Adipocyte (in vitro differentiated cells): ENCODE measurements at regions not wholly inside any gene's neighbourhood (a gene's known extent, or its start where the extent isn't known, plus 50 kb on each side); places are given as distances from the start of the nearest gene placed in this dataset.

Source experiments
- DNase-seq: peaks from one replicate; pipeline ENCODE4 v3.0.0-alpha.2; 2015; ENCODE audit warnings: low read depth
- H3K27me3 ChIP-seq: replicated peaks from 2 replicates; pipeline ENCODE4 v1.7.0; 2013; ENCODE audit warnings: mild to moderate bottlenecking, low read length, moderate library complexity; ENCODE audit not compliant: control insufficient read depth, insufficient read depth
- H3K36me3 ChIP-seq: 2 replicates; pipeline ENCODE4 v1.7.0; 2013; ENCODE audit warnings: low read length, mild to moderate bottlenecking, moderate library complexity; ENCODE audit not compliant: control insufficient read depth, insufficient read depth, severe bottlenecking
- H3K4me1 ChIP-seq: 2 replicates; pipeline ENCODE4 v1.7.0; 2013; ENCODE audit warnings: mild to moderate bottlenecking, low read length, moderate library complexity; ENCODE audit not compliant: control insufficient read depth, insufficient read depth
- H3K4me3 ChIP-seq: 2 replicates; pipeline ENCODE4 v1.7.0; 2013; ENCODE audit warnings: mild to moderate bottlenecking, low read length, moderate library complexity
- H3K9ac ChIP-seq: 2 replicates; pipeline ENCODE4 v1.7.0; 2013; ENCODE audit warnings: mild to moderate bottlenecking, low read length, moderate library complexity
- H3K9me3 ChIP-seq: 2 replicates; pipeline ENCODE4 v1.7.0; 2013; ENCODE audit warnings: mild to moderate bottlenecking, low read length, moderate library complexity; ENCODE audit not compliant: control insufficient read depth

DNA sequence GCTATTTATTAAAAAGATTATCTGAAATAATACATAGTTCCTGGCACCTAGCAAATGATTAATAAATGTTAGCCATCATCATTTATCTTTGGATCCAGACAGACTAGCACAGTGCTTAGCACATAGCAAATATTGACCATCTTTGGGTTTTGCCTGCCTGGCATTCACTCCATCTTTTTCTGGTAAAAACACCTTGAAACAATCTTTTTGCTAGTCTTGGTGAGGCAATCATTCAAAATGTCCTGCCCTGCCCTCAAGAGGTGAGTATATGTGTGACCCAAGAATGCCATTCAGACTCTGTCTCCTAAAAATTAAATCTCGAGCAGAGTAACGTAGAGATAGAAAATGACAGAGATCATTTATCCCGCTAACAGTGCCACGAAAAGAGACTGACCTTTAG is 78.3 kb upstream of the ZNF280D start:
- no peaks in the 10 kb centered on the region for H3K36me3 ChIP-seq
- DNase-seq, result no peak
- H3K4me1 ChIP-seq, result peaks cover 7% of the 10 kb centered on the region
- H3K9ac ChIP-seq, result no peak overlapping the region
- peaks cover 18% of the 10 kb centered on the region for H3K9me3 ChIP-seq
- no peak overlapping the region for H3K4me3 ChIP-seq
- no peaks in the 10 kb centered on the region for H3K27me3 ChIP-seq

DNA sequence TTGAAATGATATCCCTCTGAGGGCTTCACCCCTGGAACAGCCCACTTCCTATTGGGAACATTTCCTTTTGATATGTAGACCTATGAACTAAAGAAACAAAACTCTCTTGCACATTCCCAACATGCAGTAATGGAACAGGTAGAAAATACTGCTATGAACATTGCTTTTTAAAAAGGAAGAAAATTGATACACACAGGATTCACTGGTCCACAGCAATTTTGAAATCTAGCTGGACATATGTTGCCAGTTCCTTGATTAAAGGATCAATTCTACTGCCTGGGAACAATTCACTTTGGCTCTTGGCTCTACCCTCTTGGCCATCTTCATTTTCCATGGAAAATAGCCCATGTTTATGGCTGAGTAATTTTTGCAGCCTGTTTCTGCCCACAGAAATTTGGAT is 74.9 kb upstream of the ZNF280D start:
- no peak overlapping the region for H3K4me3 ChIP-seq
- H3K9me3 ChIP-seq, result peaks cover 18% of the 10 kb centered on the region
- H3K27me3 ChIP-seq, result no peaks in the 10 kb centered on the region
- DNase-seq, result no peak
- H3K36me3 ChIP-seq, result no peaks in the 10 kb centered on the region
- no peak overlapping the region for H3K9ac ChIP-seq
- H3K4me1 ChIP-seq, result peaks cover 17% of the 10 kb centered on the region

DNA sequence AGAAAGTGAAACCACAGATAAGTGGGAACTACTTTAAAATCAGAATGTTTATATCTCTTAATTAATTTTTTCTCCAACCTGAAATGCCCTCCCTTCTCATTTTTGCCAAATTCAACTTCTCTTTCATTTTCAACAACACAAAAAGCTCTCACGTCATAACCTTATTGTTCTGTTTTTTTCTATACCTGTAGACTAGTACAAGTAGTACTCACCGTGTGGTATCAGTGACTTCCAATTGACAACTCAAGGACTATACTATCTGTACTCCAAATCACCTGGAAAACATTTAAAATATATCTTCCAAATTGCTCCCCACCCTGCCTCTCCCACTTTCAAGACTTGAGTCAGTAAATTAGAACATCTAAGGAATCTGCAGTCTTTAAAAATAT is 72.8 kb upstream of the ZNF280D start:
- H3K4me1 ChIP-seq, result peaks cover 17% of the 10 kb centered on the region
- H3K9me3 ChIP-seq, result peaks cover 18% of the 10 kb centered on the region
- H3K27me3 ChIP-seq, result no peaks in the 10 kb centered on the region
- peak overlapping the region; percentile 81 for H3K4me3 ChIP-seq
- H3K36me3 ChIP-seq, result no peaks in the 10 kb centered on the region
- peak overlapping the region; percentile 73 for H3K9ac ChIP-seq
- no peak for DNase-seq

DNA sequence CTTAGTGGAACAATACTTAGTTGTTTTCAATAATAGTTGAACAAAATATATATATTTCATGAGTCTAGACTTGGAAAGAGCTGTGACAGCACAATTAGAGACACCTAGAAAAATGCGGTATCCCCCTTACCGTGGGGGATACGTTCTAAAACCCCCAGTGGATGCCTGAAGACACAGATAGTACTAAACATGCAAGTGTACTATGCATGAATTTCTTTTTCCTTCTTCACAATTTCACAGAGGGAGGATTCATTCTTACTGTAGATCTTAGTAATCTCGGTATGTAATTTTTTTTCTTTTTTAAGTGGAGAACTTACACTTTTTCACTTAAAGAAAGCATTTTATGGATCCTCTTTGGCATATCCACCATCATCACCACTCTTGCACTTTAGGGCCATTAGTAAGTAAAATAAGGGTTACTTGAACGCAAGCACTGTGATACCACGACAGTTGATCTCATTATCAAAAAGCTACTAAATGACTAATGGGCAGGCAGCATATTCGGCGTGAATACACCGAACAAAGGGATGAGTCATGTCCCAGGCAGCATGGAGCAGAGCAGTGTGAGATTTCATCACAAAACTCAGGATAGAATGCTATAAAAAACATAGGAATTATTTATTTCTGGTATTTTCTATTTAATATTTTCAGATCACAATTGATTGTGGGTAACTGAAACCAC is 72.3 kb upstream of the ZNF280D start:
- peak; percentile 84 for DNase-seq
- Histone ChIP-seq H3K4me1 (peaks cover 17% of the 10 kb centered on the region), H3K36me3 (no peaks in the 10 kb centered on the region), H3K4me3 (peak overlapping the region; percentile 81), H3K27me3 (no peaks in the 10 kb centered on the region), H3K9me3 (peaks cover 18% of the 10 kb centered on the region), H3K9ac (peak overlapping the region; percentile 73)

GRCh38 chr15:56804938-56805337 is 71.6 kb upstream of the ZNF280D start:
- Histone ChIP-seq H3K9ac (peak overlapping the region; percentile 73), H3K4me3 (peak overlapping the region; percentile 81), H3K27me3 (no peaks in the 10 kb centered on the region), H3K9me3 (peaks cover 18% of the 10 kb centered on the region), H3K4me1 (peaks cover 17% of the 10 kb centered on the region), H3K36me3 (no peaks in the 10 kb centered on the region)
- DNase-seq, result peak; percentile 16

DNA sequence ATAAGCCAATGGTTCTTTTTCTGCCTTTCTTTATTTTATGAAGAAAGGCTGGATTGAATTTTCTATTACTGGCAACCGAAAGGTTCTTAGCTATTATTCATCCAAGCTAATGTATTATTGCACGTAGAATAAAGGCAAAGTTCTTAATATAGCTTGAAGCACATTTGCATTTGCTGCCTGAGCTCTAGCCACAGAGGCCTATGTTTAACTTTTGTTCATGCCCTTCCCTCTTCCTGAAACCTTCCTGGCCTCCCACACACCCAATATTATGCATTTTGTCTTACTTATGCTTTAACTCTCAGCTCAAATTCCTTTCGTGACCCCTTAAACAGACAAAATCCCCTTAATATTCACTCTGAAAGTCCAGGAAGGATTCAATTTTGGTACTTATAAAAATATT is 71.0 kb upstream of the ZNF280D start:
- peaks cover 18% of the 10 kb centered on the region for H3K9me3 ChIP-seq
- no peak overlapping the region for H3K9ac ChIP-seq
- no peaks in the 10 kb centered on the region for H3K27me3 ChIP-seq
- H3K4me3 ChIP-seq, result no peak overlapping the region
- peaks cover 17% of the 10 kb centered on the region for H3K4me1 ChIP-seq
- no peaks in the 10 kb centered on the region for H3K36me3 ChIP-seq
- DNase-seq, result no peak

DNA sequence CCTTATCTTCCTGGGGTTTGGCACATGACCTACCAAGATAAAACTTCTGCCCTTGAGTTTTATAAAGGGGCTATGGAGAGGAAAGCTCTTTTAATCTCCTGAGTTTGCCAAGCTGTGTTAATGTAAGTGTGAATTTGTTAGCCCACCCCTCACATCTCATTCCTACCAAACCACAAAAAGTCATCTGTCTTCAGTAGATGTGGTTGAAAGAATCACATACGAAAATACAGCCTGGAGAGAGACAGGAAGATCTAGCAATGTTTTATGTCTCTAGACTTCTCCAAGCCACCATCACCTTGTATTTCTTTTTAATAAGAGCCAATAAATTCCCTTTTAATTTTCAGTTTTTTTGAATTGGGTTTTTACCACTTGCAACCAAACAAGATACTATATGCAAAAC is 68.9 kb upstream of the ZNF280D start:
- Histone ChIP-seq H3K4me3 (no peak overlapping the region), H3K27me3 (no peaks in the 10 kb centered on the region)
- no peak for DNase-seq

DNA sequence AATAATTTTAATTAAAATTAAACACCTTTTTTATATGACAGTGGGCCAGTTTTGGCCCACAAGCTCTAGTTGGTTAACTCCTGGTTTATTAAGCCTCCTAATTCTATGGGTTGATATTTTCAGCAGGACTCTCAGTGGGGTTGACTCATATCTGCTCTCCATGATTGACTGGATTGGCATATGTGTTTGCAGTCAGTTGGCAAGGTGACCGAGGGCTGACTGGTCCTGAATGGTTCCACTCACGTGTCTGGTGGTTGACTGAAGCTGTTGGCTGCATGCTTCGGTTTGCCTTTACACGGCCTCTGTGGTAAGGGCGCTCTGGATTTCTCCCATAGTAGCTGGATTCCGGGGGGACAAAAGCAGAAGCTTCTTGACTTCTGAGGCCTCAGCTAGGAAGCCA is 65.3 kb upstream of the ZNF280D start:
- Histone ChIP-seq H3K9ac (no peak overlapping the region), H3K9me3 (no peaks in the 10 kb centered on the region), H3K4me3 (no peak overlapping the region), H3K27me3 (no peaks in the 10 kb centered on the region), H3K36me3 (no peaks in the 10 kb centered on the region), H3K4me1 (peaks cover 22% of the 10 kb centered on the region)
- DNase-seq, result no peak

More for the DNA sequence above, 68.9 kb upstream of the ZNF280D start:
- Histone ChIP-seq H3K4me1 (peaks cover 17% of the 10 kb centered on the region), H3K36me3 (no peaks in the 10 kb centered on the region), H3K9me3 (no peaks in the 10 kb centered on the region), H3K9ac (no peak overlapping the region)

DNA sequence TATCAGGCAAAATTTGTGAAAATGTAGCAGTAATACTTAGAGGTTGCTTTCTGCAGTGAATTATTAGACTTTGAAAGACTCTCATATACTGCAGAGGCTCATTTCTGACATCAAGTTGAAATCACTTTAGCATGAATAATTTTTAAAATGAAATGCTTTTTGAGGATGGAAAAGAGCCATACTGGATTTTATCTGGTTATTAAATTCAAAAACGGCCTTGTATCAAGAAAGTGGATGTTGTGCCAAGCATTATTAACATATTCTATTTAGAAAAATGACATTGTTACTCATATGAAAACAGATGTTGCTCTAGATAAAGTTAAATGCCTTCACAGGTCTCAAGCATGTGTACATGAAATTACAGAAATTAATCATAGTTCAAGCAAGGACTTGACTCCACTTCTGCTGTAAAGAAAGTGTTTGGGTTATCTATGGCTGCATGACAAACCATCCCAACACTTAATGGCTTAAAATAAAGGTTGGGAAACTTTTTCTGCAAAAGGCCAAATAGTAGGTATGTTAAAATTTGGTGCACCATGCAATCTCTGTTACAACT is 64.5 kb upstream of the ZNF280D start:
- Histone ChIP-seq H3K9ac (no peak overlapping the region), H3K4me3 (no peak overlapping the region), H3K4me1 (peaks cover 22% of the 10 kb centered on the region), H3K9me3 (peaks cover 2% of the 10 kb centered on the region), H3K36me3 (no peaks in the 10 kb centered on the region), H3K27me3 (no peaks in the 10 kb centered on the region)
- DNase-seq, result no peak

DNA sequence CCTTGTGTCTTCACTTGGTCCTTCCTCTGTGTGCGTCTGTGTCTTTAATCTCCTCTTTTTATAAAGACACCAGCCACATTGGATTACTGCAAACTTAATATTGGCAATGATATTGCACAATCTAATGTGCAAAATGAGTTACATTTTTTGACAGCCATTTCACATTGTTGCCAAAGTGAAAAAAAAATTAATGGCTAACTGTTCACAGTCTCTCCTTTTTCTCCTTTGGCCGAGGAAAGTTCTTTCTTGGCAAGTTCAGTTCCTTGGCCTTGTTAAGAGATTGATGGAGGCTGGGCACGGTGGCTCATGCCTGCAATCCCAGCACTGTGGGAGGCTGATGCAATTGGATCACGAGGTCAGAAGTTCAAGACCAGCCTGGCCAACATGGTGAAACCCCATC is 62.2 kb upstream of the ZNF280D start:
- H3K9ac ChIP-seq, result peak overlapping the region; percentile 78
- H3K27me3 ChIP-seq, result no peaks in the 10 kb centered on the region
- peak overlapping the region; percentile 54 for H3K4me3 ChIP-seq
- no peak for DNase-seq
- peaks cover 9% of the 10 kb centered on the region for H3K9me3 ChIP-seq
- H3K36me3 ChIP-seq, result no peaks in the 10 kb centered on the region
- peaks cover 22% of the 10 kb centered on the region for H3K4me1 ChIP-seq

DNA sequence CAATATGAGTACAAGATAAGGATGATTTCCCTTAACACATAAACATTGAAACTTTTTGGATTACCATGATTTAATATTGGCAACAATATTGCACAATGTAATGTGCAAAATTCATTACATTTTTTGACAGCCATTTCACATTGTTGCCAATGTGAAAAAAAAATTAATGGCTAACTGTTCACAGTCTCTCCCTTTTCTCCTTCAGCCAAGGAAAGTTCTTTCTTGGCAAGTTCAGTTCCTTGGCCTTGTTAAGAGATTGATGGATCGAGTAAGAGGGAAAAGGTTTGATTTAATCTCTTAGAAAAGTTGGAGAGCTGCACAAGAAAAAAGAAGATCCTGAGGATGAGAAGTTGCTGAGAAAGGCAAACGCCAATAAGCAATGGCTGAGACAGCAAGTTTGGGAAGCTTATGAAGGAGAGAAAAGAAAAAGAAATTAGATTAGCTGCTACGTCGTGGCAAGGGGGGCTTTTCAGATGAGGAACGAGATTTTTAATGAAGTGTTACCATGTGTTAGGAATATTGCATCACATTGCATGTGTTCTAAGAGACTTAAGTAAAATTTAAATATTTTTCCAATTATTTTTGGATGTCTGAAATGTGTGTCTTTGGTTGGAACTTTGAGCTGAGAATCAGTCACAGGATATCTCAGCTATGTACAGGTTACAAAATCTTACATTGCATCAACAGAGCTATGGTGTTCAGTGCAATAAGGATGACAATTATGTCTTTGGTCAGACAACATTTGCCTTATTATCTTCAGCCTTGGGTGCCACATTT is 61.4 kb upstream of the ZNF280D start:
- DNase-seq, result peak; percentile 27
- H3K27me3 ChIP-seq, result no peaks in the 10 kb centered on the region
- peaks cover 22% of the 10 kb centered on the region for H3K4me1 ChIP-seq
- peaks cover 9% of the 10 kb centered on the region for H3K9me3 ChIP-seq
- peak overlapping the region; percentile 78 for H3K9ac ChIP-seq
- peak overlapping the region; percentile 54 for H3K4me3 ChIP-seq
- H3K36me3 ChIP-seq, result no peaks in the 10 kb centered on the region
